Muscle layer of colon (tissue), 2 donors: ENCODE measurements at regions not wholly inside any gene's neighbourhood (a gene's known extent, or its start where the extent isn't known, plus 50 kb on each side); places are given as distances from the start of the nearest gene placed in this dataset.
"Not testable (repeated sequence)": the region's sequence is repeated elsewhere in the genome, so short reads cannot be mapped to it uniquely, and the experiment has no call there.

Experiments used
- H3K27ac ChIP-seq: one replicate; pipeline ENCODE4 v1.7.0; 2013; ENCODE audit warnings: low read depth, mild to moderate bottlenecking, low read length, moderate library complexity
- H3K27me3 ChIP-seq, 2 donors: one replicate each; pipeline ENCODE4 v1.7.0; 2013; ENCODE audit warnings: low read length in 2 of 2, mild to moderate bottlenecking in 2 of 2; ENCODE audit not compliant: insufficient read depth in 2 of 2, control insufficient read depth in 1 of 2
- H3K36me3 ChIP-seq: one replicate; pipeline ENCODE4 v1.7.0; 2013; ENCODE audit warnings: mild to moderate bottlenecking, low read length; ENCODE audit not compliant: insufficient read depth
- H3K4me1 ChIP-seq: one replicate; pipeline ENCODE4 v1.7.0; 2013; ENCODE audit warnings: mild to moderate bottlenecking, low read length; ENCODE audit not compliant: insufficient read depth
- H3K4me3 ChIP-seq, 2 donors: one replicate each; pipeline ENCODE4 v1.7.0; 2013; ENCODE audit warnings: low read length in 2 of 2, low read depth in 1 of 2, mild to moderate bottlenecking in 1 of 2, moderate library complexity in 1 of 2
- H3K9ac ChIP-seq: one replicate; pipeline ENCODE4 v1.7.0; 2013; ENCODE audit warnings: low read length
- H3K9me3 ChIP-seq: one replicate; pipeline ENCODE4 v1.7.0; 2013; ENCODE audit warnings: mild to moderate bottlenecking, low read length
- donor health status: abdominal sarcoma.
- donor health status: Adenocarcinoma of cecum.

GRCh38 chr11:96567176-96567575 is 177.4 kb downstream of the JRKL start:
- Histone ChIP-seq H3K9ac (no peak overlapping the region), H3K27ac (no peak overlapping the region), H3K36me3 (no peaks in the 10 kb centered on the region), H3K27me3 (no peaks in the 10 kb centered on the region), H3K4me1 (no peaks in the 10 kb centered on the region), H3K9me3 (no peaks in the 10 kb centered on the region), H3K4me3 (no peak overlapping the region)

GRCh38 chr11:96567667-96568066 is 177.9 kb downstream of the JRKL start:
- H3K36me3 ChIP-seq = no peaks in the 10 kb centered on the region
- H3K27ac ChIP-seq = no peak overlapping the region
- H3K27me3 ChIP-seq = no peaks in the 10 kb centered on the region
- H3K4me3 ChIP-seq = no peak overlapping the region
- no peaks in the 10 kb centered on the region for H3K9me3 ChIP-seq
- no peaks in the 10 kb centered on the region for H3K4me1 ChIP-seq
- no peak overlapping the region for H3K9ac ChIP-seq

- Histone ChIP-seq H3K9me3 (no peaks in the 10 kb centered on the region), H3K36me3 (no peaks in the 10 kb centered on the region), H3K4me3 (no peak overlapping the region), H3K9ac (no peak overlapping the region), H3K27ac (no peak overlapping the region), H3K27me3 (no peaks in the 10 kb centered on the region), H3K4me1 (no peaks in the 10 kb centered on the region)
These were observed 186.6 kb downstream of the JRKL start for GRCh38 chr11:96576383-96576782.

- H3K36me3 ChIP-seq = no peaks in the 10 kb centered on the region
- no peak overlapping the region for H3K4me3 ChIP-seq
- no peak overlapping the region for H3K9ac ChIP-seq
- H3K27me3 ChIP-seq = no peaks in the 10 kb centered on the region
- H3K4me1 ChIP-seq = no peaks in the 10 kb centered on the region
- no peak overlapping the region for H3K27ac ChIP-seq
- H3K9me3 ChIP-seq = no peaks in the 10 kb centered on the region
These were observed 188.6 kb downstream of the JRKL start for GRCh38 chr11:96578379-96578778.

- no peak overlapping the region for H3K9ac ChIP-seq
- H3K27me3 ChIP-seq = no peaks in the 10 kb centered on the region
- H3K4me1 ChIP-seq = no peaks in the 10 kb centered on the region
- no peaks in the 10 kb centered on the region for H3K36me3 ChIP-seq
- no peak overlapping the region for H3K27ac ChIP-seq
- H3K4me3 ChIP-seq = no peak overlapping the region
- no peaks in the 10 kb centered on the region for H3K9me3 ChIP-seq
These were observed 189.8 kb downstream of the JRKL start for GRCh38 chr11:96579656-96580055.

- Histone ChIP-seq H3K4me1 (no peaks in the 10 kb centered on the region), H3K27me3 (no peaks in the 10 kb centered on the region), H3K27ac (no peak overlapping the region), H3K9ac (no peak overlapping the region), H3K9me3 (no peaks in the 10 kb centered on the region), H3K36me3 (no peaks in the 10 kb centered on the region), H3K4me3 (no peak overlapping the region)
These were observed 190.7 kb downstream of the JRKL start for GRCh38 chr11:96580476-96581040.

- H3K27me3 ChIP-seq, H3K4me3 ChIP-seq, H3K4me1 ChIP-seq, H3K27ac ChIP-seq, H3K36me3 ChIP-seq, H3K9me3 ChIP-seq, H3K9ac ChIP-seq: not testable (repeated sequence)
These were observed 196.4 kb downstream of the JRKL start for GRCh38 chr11:96585944-96586880.

- not testable (repeated sequence) for H3K4me3 ChIP-seq, H3K9ac ChIP-seq, H3K36me3 ChIP-seq, H3K4me1 ChIP-seq, H3K9me3 ChIP-seq, H3K27ac ChIP-seq, H3K27me3 ChIP-seq
These were observed 199.0 kb downstream of the JRKL start for GRCh38 chr11:96588793-96589192.

- Histone ChIP-seq H3K9me3 (no peaks in the 10 kb centered on the region), H3K4me3 (no peak overlapping the region), H3K9ac (no peak overlapping the region), H3K4me1 (no peaks in the 10 kb centered on the region), H3K36me3 (no peaks in the 10 kb centered on the region), H3K27me3 (no peaks in the 10 kb centered on the region), H3K27ac (no peak overlapping the region)
These were observed 205.2 kb downstream of the JRKL start for GRCh38 chr11:96595011-96595410.

GRCh38 chr11:96607864-96608558 is 218.2 kb downstream of the JRKL start:
- no peaks in the 10 kb centered on the region for H3K4me1 ChIP-seq

GRCh38 chr11:96614101-96614500 is 224.3 kb downstream of the JRKL start:
- H3K9ac ChIP-seq = no peak overlapping the region
- H3K36me3 ChIP-seq = no peaks in the 10 kb centered on the region
- H3K4me3 ChIP-seq = no peak overlapping the region
- H3K9me3 ChIP-seq = no peaks in the 10 kb centered on the region
- no peaks in the 10 kb centered on the region for H3K27me3 ChIP-seq
- H3K4me1 ChIP-seq = no peaks in the 10 kb centered on the region
- H3K27ac ChIP-seq = no peak overlapping the region

More at GRCh38 chr11:96607864-96608558, 218.2 kb downstream of the JRKL start:
- H3K36me3 ChIP-seq = no peaks in the 10 kb centered on the region
- no peak overlapping the region for H3K4me3 ChIP-seq
- no peaks in the 10 kb centered on the region for H3K27me3 ChIP-seq
- H3K27ac ChIP-seq = no peak overlapping the region
- H3K9ac ChIP-seq = no peak overlapping the region
- H3K9me3 ChIP-seq = no peaks in the 10 kb centered on the region
